Activated CD4-positive, alpha-beta T cell treated with anti-CD3 and anti-CD28 coated beads, Interleukin-2, amount 10 ng/mL, durations not matched to agents 7 days and 5 days (primary cell): ENCODE measurements at regions not wholly inside any gene's neighbourhood (a gene's known extent, or its start where the extent isn't known, plus 50 kb on each side); places are given as distances from the start of the nearest gene placed in this dataset.
A peak's percentile ranks its signal among the peaks of the same experiment; 100 is the strongest.
"Not testable (repeated sequence)": the region's sequence is repeated elsewhere in the genome, so short reads cannot be mapped to it uniquely, and the experiment has no call there.

Experiments
- CTCF ChIA-PET: fragments of 350-600 bp; sonication (Branson Sonifier 250); formaldehyde crosslinking; loops from one replicate; lab custom pipeline; 2021; ENCODE audit warnings: antibody characterized with exemption; lab: Charles Lee
- POLR2A ChIA-PET: fragments of 350-600 bp; sonication (Branson Sonifier 250); formaldehyde crosslinking; loops from one replicate; lab custom pipeline; 2021; ENCODE audit warnings: antibody characterized with exemption; lab: Charles Lee
- DNase-seq: peaks from one replicate; pipeline ENCODE4 v3.0.0-alpha.2; 2020
- H3K27ac Mint-ChIP-seq: one replicate; pipeline ENCODE4 v1.8.0; 2021; ENCODE audit warnings: mild to moderate bottlenecking, moderate library complexity, mixed read lengths
- H3K27me3 Mint-ChIP-seq: one replicate; pipeline ENCODE4 v1.8.0; 2021; ENCODE audit warnings: mixed read lengths
- H3K36me3 Mint-ChIP-seq: one replicate; pipeline ENCODE4 v1.8.0; 2021; ENCODE audit warnings: low read depth, mixed read lengths
- H3K4me1 Mint-ChIP-seq: one replicate; pipeline ENCODE4 v1.8.0; 2021; ENCODE audit warnings: mixed read lengths
- H3K4me3 Mint-ChIP-seq: one replicate; pipeline ENCODE4 v1.8.0; 2021; ENCODE audit warnings: mild to moderate bottlenecking, moderate library complexity, mixed read lengths
- H3K9me3 Mint-ChIP-seq: one replicate; pipeline ENCODE4 v1.8.0; 2021; ENCODE audit warnings: mixed read lengths

DNA sequence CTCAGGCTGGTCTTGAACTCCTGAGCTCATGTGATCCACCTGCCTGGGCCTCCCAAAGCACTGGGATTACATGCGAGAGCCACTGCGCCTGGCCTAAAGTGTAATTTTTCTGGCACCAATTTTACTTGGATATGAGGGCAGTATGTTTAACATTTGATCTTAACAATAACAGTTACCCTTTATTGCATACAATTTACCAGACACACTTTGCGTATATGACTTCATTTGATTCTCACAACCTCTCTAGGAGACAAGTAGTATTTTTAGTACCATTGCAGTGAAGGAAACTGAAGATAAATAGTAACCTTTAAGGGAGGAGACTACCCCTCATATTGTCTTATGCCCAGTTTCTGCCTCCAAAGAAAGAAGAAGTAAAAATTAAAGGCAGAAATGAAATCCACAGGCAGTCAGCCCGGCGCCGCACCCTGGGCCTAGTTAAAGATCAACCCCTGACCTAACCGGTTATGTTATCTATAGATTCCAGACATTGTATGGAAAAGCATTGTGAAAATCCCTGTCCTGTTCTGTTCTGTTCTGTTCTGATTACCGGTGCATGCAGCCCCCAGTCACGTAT, 54.0 kb downstream of the CYP26A1 start:
- DNase-seq, H3K27ac Mint-ChIP-seq, CTCF ChIA-PET, H3K36me3 Mint-ChIP-seq, H3K27me3 Mint-ChIP-seq, H3K4me3 Mint-ChIP-seq, POLR2A ChIA-PET: not testable (repeated sequence)
- peaks cover 16% of the 10 kb centered on the region for H3K4me1 Mint-ChIP-seq
- H3K9me3 Mint-ChIP-seq, result peaks cover 28% of the 10 kb centered on the region

DNA sequence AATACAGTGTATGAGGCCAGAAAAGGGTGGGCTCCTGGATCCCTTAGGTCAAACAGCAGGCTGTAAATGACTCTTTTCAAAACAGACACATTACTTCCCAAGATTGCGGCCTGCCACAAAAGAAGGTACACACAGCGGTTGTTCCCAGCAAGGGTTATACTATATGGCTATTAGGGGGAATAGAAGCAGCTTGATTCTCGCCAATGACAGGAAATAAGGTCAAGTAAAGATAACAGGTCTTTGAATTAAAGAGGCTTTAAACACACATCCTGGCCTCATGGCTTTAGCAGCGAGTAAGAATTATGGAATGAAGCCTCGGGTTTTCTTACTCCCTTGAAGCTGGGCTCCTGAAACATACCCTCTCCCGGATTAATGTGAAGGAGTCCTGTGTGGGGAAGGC, 58.3 kb downstream of the CYP26A1 start:
- Mint-ChIP-seq H3K4me1 (no peaks in the 10 kb centered on the region), H3K9me3 (peaks cover 13% of the 10 kb centered on the region), H3K36me3 (peaks cover 3% of the 10 kb centered on the region), H3K4me3 (no peak overlapping the region), H3K27ac (no peak overlapping the region), H3K27me3 (peaks cover 16% of the 10 kb centered on the region)
- DNase-seq, result no peak
- CTCF ChIA-PET, result interaction anchor here (1.0 kb wide), 1 partner anchor 11 kb away, joined by 3 read pairs; no protein-coding TSS in a partner anchor
- POLR2A ChIA-PET, result no interaction called here

DNA sequence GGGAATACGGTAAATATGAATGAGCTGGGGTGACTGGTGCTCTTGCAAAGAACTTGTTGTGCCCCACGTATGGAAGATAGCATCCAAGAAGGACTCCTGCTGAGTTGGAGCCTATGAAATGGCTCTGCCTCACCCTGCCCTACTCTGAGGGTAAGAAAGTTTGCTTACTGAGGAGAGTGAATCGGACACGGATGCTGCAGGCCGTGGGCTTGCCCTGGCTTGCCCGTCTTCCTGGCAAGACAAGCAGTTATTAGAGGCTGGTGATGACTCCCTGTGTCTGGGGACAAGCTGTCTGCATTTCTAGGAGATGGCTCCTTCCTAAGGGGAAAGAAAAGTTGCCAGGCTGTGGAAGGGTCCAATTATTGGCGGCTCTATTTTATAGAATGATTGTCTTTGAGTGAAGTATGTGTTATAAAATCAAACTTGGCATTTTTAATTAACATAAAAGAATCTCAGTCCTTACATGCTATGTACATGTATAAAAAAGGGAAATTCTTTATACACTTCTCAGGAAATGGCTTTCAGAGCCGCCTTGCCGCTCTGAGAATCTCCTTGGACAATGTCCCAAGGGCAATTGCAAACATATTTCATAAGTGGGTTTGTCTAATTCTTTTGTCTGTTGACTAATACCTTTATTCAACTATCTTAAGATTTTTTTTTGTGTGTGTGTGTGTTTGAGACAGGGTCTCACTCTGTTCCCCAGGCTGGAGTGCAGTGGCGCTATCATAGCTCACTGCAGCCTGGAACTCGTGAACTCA, 64.6 kb downstream of the CYP26A1 start:
- H3K4me3 Mint-ChIP-seq, result no peak overlapping the region
- POLR2A ChIA-PET, result no interaction called here
- CTCF ChIA-PET, result no interaction called here
- H3K27ac Mint-ChIP-seq, result no peak overlapping the region
- H3K9me3 Mint-ChIP-seq, result no peaks in the 10 kb centered on the region
- no peak for DNase-seq
- H3K36me3 Mint-ChIP-seq, result no peaks in the 10 kb centered on the region
- peaks cover 11% of the 10 kb centered on the region for H3K27me3 Mint-ChIP-seq
- no peaks in the 10 kb centered on the region for H3K4me1 Mint-ChIP-seq

DNA sequence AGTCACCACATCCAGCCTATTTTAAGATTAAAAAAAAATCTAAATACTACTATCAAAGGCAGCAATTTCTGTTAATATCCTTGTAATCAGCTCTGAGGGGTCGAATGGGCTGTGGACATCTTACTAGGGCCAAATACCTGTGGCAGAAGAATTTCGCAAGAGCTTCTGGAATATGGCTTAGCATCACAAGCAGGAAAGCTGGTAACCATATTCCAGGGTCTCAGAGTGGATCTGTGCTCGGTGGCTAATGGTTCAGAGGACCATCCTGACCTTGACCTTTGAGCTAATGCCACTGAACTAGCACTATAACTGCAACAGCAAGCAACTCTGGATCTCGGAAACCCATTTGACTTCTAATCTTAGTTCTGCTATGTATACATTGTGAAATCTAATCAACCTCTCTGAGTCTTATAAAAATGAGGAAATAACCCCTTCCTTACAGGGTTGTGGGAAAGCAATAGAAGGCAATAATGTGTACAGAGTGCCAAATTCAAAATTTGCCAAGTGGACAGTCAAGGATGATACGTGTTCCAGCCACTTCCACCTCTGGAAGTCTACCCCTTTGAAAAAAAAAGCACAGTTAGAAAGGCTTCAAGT, 65.5 kb downstream of the CYP26A1 start:
- Mint-ChIP-seq H3K9me3 (no peaks in the 10 kb centered on the region), H3K4me1 (no peaks in the 10 kb centered on the region), H3K36me3 (no peaks in the 10 kb centered on the region), H3K27ac (no peak overlapping the region), H3K4me3 (no peak overlapping the region), H3K27me3 (peaks cover 11% of the 10 kb centered on the region)
- CTCF ChIA-PET, result no interaction called here
- DNase-seq, result no peak
- POLR2A ChIA-PET, result no interaction called here

DNA sequence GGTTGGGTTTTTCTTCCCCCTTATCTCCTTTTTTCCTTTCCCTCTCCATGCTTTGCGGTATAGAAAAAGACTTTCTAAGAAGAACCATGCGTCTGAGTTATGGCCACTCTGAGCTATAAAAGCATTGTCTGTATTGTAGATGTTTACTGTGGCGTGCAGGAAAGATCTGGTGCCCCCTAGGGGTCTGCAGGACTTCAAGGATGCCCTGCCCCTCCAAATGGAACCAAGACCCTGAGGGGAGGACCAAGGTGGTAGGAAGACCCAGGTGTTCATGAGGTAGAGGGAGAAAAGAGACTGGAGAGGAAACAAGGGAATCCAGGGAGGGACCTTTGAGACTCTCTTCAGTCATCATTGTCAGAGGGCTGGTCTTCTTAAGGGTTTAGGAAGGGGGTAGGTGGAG, 68.8 kb downstream of the CYP26A1 start:
- Mint-ChIP-seq H3K4me3 (no peak overlapping the region), H3K27me3 (peaks cover 20% of the 10 kb centered on the region), H3K36me3 (no peaks in the 10 kb centered on the region), H3K27ac (no peak overlapping the region), H3K4me1 (no peaks in the 10 kb centered on the region), H3K9me3 (no peaks in the 10 kb centered on the region)
- POLR2A ChIA-PET, result no interaction called here
- CTCF ChIA-PET, result interaction anchor here (1.5 kb wide), 1 partner anchor 10 kb away, joined by 3 read pairs; no protein-coding TSS in a partner anchor
- DNase-seq, result no peak

DNA sequence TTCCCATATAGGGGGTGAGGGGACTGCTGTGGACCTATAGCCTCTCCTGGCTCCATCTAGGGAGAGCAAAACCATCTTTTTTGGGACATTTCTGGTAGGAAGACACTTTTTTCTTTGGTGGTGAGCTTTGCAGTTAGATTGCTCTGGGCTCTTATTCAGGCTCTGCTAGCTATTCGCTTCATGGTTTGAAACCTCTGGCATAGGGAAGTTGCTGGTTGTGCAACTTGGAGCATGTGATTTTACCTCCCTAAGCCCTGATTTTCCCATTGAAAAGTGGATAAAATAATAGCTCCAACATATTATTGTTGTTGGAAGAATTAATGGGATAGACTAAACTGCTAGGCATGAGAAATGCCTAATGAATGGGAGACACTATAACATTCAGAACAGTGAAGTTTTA, 69.6 kb downstream of the CYP26A1 start:
- peaks cover 26% of the 10 kb centered on the region for H3K27me3 Mint-ChIP-seq
- no peak overlapping the region for H3K4me3 Mint-ChIP-seq
- no peaks in the 10 kb centered on the region for H3K9me3 Mint-ChIP-seq
- ChIA-PET POLR2A (no interaction called here), CTCF (interaction anchor here (1.5 kb wide), 1 partner anchor 11 kb away, joined by 3 read pairs; no protein-coding TSS in a partner anchor)
- no peaks in the 10 kb centered on the region for H3K36me3 Mint-ChIP-seq
- H3K4me1 Mint-ChIP-seq, result no peaks in the 10 kb centered on the region
- no peak for DNase-seq
- no peak overlapping the region for H3K27ac Mint-ChIP-seq

DNA sequence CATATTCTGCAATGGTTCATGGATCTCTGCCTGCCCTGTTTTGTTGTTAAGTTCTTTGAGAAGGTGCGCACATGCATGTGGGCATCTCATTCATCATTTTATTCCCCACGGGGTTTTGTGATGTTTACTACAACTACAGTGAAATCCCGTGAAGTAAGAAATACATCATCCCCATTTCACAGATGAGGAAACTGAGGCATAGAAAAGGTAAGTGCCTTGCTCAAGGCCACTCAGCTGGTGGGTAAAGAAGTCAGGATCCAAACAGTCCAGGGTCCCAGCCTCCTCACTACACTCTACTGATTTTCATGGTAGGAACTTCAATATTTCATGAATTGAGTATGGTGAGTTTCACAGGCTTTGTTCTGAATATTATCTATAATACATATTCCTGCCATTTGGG, 72.6 kb downstream of the CYP26A1 start:
- no peaks in the 10 kb centered on the region for H3K36me3 Mint-ChIP-seq
- CTCF ChIA-PET, result no interaction called here
- H3K4me3 Mint-ChIP-seq, result no peak overlapping the region
- H3K4me1 Mint-ChIP-seq, result peaks cover 15% of the 10 kb centered on the region
- no peak for DNase-seq
- H3K27me3 Mint-ChIP-seq, result peaks cover 39% of the 10 kb centered on the region
- H3K9me3 Mint-ChIP-seq, result no peaks in the 10 kb centered on the region
- no peak overlapping the region for H3K27ac Mint-ChIP-seq
- POLR2A ChIA-PET, result no interaction called here

DNA sequence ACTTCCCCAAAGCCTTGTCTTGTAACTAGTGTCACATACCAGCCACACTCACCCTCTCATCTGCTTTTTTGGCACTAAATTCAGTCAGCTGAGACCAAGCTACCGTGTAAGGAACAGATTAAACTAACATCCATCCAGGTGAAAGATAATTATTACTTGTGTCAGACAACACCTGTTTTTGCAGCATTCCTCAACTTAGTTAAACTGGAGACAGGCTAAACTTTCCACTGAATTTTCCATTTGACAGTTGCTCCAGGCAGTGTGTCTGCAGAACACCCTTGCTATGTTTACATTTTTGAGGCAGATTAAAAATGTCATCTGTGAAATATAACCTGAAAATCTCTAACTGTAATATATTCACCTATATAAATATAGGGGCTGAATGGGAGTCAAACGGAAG, 73.6 kb downstream of the CYP26A1 start:
- POLR2A ChIA-PET, result no interaction called here
- Mint-ChIP-seq H3K9me3 (no peaks in the 10 kb centered on the region), H3K4me1 (peaks cover 15% of the 10 kb centered on the region), H3K36me3 (no peaks in the 10 kb centered on the region), H3K27ac (no peak overlapping the region), H3K27me3 (peaks cover 43% of the 10 kb centered on the region), H3K4me3 (no peak overlapping the region)
- CTCF ChIA-PET, result interaction anchor here (0.9 kb wide), 1 partner anchor 31 kb away, joined by 3 read pairs; no protein-coding TSS in a partner anchor
- no peak for DNase-seq

DNA sequence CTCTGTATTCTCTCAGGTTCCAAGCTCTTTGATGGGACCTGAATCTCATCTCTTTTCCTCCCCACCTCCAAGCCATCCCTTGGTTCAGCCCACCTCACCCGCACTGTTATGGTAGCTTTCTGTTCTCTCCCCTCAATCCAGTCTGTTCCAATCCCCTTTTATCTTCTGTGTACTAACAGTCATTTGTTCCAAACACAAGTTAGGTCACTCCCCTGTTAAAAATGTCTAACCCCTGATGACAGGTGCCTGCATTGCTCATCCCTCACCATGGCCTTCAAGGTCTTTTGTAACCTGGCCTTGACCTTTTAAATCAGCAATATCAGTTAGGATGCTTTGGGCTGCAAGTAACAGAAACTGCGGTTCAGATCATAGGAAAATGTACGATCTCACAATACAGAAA, 74.8 kb downstream of the CYP26A1 start:
- H3K9me3 Mint-ChIP-seq, result no peaks in the 10 kb centered on the region
- CTCF ChIA-PET, result interaction anchor here (0.9 kb wide), 1 partner anchor 32 kb away, joined by 3 read pairs; no protein-coding TSS in a partner anchor
- DNase-seq, result no peak
- peaks cover 15% of the 10 kb centered on the region for H3K4me1 Mint-ChIP-seq
- no peak overlapping the region for H3K4me3 Mint-ChIP-seq
- POLR2A ChIA-PET, result no interaction called here
- H3K27me3 Mint-ChIP-seq, result peaks cover 49% of the 10 kb centered on the region
- H3K36me3 Mint-ChIP-seq, result no peaks in the 10 kb centered on the region
- no peak overlapping the region for H3K27ac Mint-ChIP-seq

DNA sequence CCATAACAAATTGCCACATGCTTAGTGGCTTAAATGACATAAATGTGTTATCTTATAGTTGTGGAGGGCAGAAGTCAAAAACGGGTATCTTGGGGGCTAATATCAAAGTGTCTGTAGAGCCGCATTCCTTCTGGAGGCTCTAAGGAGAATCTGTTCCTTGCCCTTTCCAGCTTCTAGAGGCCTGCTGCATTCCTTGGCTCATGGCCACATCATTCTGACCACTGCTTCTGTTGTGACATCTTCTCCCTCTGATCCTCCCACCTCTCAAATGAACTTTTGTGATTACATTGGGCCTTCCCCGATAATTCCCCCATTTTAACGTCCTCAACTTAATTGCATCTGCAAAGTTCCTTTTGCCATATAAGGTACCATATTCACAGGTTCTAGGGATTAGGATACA, 76.1 kb downstream of the CYP26A1 start:
- H3K27me3 Mint-ChIP-seq, result peaks cover 45% of the 10 kb centered on the region
- H3K27ac Mint-ChIP-seq, result no peak overlapping the region
- no peaks in the 10 kb centered on the region for H3K36me3 Mint-ChIP-seq
- CTCF ChIA-PET, result no interaction called here
- no peaks in the 10 kb centered on the region for H3K9me3 Mint-ChIP-seq
- POLR2A ChIA-PET, result no interaction called here
- no peak overlapping the region for H3K4me3 Mint-ChIP-seq
- peaks cover 15% of the 10 kb centered on the region for H3K4me1 Mint-ChIP-seq
- no peak for DNase-seq

DNA sequence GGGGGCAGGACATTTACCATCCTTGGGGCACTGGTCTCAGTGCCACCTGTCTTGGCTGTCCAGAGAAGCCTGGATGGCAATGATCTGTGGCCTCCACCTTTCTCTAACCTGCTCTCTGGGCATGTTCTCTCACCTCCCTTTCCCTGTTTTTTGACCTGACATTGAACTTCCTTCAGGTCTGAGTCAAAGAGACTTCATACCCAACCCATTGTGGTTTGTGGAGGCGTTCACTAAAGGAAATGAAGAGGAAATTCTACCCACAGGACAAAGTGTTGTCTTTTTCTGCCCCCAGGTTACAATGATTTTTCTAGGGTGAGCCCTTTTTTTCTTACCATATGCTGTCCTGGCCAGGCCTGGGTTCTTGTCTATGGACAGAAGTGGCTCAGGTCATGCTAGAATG, 76.6 kb downstream of the CYP26A1 start:
- POLR2A ChIA-PET, result no interaction called here
- Mint-ChIP-seq H3K36me3 (no peaks in the 10 kb centered on the region), H3K4me3 (no peak overlapping the region)

DNA sequence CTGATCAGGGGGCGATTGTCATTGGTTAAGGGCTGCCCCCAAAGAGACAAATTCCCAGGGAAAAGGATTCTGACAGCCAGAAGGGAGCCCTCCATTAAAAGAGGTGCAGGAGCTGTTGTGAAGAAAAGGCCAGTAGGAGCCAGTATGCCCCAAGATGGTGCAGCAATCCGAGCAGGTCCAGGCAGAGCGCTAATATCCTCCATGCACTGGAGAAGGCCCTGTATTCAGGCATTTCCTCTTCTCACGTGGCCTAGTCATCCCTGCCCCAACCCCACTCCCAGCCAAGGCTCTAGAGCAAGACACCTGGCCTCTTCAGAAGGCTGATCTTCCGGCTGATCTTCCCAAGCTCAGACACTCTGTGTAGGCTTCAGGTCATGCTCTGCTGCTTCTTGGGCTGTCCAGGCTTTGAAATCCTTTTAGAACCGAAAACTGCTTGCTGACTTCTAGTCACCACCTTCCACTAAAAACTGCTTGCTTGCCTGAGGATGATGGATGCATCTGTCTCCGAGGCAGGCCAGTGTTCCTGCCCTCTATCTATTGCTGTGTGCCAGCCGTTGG, 77.4 kb downstream of the CYP26A1 start:
- H3K4me1 Mint-ChIP-seq, result peaks cover 15% of the 10 kb centered on the region
- peaks cover 7% of the 10 kb centered on the region for H3K9me3 Mint-ChIP-seq
- H3K27me3 Mint-ChIP-seq, result peaks cover 41% of the 10 kb centered on the region
- H3K4me3 Mint-ChIP-seq, result no peak overlapping the region
- CTCF ChIA-PET, result no interaction called here
- H3K27ac Mint-ChIP-seq, result no peak overlapping the region
- no peaks in the 10 kb centered on the region for H3K36me3 Mint-ChIP-seq
- POLR2A ChIA-PET, result no interaction called here
- no peak for DNase-seq

More for the DNA sequence above, 76.6 kb downstream of the CYP26A1 start:
- CTCF ChIA-PET, result no interaction called here
- Mint-ChIP-seq H3K4me1 (peaks cover 15% of the 10 kb centered on the region), H3K27me3 (peaks cover 47% of the 10 kb centered on the region), H3K27ac (no peak overlapping the region), H3K9me3 (peaks cover 3% of the 10 kb centered on the region)
- DNase-seq, result peak; percentile 8

DNA sequence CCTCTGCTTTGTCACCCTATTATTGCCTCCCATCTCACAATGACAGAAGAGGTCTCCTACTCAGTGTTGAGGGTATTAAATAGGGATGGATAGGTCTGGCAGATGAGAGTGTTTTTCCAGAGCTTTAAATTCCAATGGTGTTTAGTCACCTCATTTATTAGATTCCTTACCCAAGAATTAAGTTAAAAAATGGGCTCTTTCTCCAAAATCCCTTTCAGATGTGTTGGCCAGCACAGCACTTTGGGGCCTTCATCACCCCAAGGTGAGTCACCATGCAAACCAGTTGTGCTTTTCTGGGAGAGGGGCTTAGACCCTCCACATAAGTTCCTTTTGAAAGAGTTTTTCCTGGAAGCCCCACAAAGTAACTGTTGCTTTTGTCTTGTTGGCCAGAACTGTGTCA, 78.4 kb downstream of the CYP26A1 start:
- Mint-ChIP-seq H3K4me1 (peaks cover 15% of the 10 kb centered on the region), H3K4me3 (no peak overlapping the region), H3K9me3 (peaks cover 7% of the 10 kb centered on the region), H3K27me3 (peaks cover 36% of the 10 kb centered on the region), H3K36me3 (no peaks in the 10 kb centered on the region), H3K27ac (no peak overlapping the region)
- no peak for DNase-seq
- ChIA-PET CTCF (no interaction called here), POLR2A (no interaction called here)
